ENCODE measurements at regions not wholly inside any gene's neighbourhood (a gene's known extent, or its start where the extent isn't known, plus 50 kb on each side); places are given as distances from the start of the nearest gene placed in this dataset.

DNA sequence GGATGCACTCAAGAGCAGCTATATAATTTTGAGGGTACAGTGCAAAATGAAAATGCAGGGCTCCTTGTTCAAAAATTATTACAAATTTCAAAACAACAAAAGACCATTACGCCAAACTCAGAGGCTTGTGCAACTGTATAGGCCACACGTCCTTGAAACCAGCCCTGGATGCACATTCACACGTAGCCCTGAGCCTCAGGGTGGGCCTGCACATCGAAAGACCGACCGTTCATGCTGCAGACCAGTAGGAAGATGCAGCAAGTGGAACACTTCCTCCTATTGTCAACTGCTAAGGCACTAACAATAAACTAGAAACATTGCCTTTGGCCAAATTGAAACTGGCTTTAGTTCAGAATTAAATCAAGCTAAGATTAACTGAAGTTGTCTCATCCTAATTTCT lies 174.7 kb downstream of the SHOX2 start:
- DNase-seq (ENCODE audit: low spot score): no peak
- no peaks in the 10 kb centered on the region for H3K36me3 ChIP-seq
- TF ChIP-seq, protein P1, sequence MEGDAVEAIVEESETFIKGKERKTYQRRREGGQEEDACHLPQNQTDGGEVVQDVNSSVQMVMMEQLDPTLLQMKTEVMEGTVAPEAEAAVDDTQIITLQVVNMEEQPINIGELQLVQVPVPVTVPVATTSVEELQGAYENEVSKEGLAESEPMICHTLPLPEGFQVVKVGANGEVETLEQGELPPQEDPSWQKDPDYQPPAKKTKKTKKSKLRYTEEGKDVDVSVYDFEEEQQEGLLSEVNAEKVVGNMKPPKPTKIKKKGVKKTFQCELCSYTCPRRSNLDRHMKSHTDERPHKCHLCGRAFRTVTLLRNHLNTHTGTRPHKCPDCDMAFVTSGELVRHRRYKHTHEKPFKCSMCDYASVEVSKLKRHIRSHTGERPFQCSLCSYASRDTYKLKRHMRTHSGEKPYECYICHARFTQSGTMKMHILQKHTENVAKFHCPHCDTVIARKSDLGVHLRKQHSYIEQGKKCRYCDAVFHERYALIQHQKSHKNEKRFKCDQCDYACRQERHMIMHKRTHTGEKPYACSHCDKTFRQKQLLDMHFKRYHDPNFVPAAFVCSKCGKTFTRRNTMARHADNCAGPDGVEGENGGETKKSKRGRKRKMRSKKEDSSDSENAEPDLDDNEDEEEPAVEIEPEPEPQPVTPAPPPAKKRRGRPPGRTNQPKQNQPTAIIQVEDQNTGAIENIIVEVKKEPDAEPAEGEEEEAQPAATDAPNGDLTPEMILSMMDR (IDR thresholded peaks at IDR 0.05): no peak

DNA sequence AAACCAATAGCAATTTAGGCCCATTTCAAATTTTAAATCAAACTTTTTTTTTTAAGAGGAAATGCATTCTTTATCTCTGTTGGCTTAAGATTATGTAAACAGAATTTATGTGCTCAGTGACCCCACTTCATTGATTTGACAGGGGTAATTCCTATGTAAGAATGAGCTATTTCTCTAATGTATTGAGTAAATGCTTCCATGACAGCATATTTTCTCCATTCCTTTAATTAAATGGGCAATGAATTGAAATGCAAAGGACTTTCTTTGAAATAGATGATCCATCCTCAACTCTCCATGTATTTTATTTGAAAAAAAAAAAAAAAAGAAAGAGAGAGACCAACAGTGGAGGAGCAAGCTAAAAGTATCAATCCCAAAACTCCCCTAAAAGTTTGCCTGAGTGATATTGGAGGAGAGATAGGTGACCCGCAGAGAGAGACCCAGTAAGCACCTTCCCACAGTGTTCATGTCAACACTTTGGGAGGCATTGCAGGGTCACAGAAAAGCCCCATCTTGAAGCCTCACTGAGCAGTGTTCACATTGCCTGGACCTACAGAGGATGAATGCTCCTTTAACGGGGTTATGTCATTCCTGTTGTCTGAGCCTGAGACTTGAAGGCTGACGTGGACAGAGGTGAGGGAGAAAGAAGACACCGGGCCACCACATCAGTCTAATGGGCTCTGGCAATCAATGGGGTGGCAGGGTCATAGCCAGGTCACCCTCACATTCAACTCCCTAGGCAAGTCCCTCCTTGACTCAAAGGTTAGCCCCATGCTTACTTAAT lies 176.0 kb downstream of the SHOX2 start:
- no peak overlapping the region for H3K4me3 ChIP-seq
- no peak for DNase-seq (ENCODE audit: low spot score)
- H3K27me3 ChIP-seq: no peaks in the 10 kb centered on the region
- no peaks in the 10 kb centered on the region for H3K36me3 ChIP-seq
- no peaks in the 10 kb centered on the region for H3K9me3 ChIP-seq
- TF ChIP-seq, protein P1 (IDR thresholded peaks at IDR 0.05): no peak
- H3K27ac ChIP-seq: no peak overlapping the region
- H3K4me1 ChIP-seq: no peaks in the 10 kb centered on the region

More for the DNA sequence above, 174.7 kb downstream of the SHOX2 start:
- no peak overlapping the region for H3K27ac ChIP-seq
- H3K4me1 ChIP-seq: no peaks in the 10 kb centered on the region
- no peaks in the 10 kb centered on the region for H3K9me3 ChIP-seq
- no peak overlapping the region for H3K4me3 ChIP-seq
- no peaks in the 10 kb centered on the region for H3K27me3 ChIP-seq

DNA sequence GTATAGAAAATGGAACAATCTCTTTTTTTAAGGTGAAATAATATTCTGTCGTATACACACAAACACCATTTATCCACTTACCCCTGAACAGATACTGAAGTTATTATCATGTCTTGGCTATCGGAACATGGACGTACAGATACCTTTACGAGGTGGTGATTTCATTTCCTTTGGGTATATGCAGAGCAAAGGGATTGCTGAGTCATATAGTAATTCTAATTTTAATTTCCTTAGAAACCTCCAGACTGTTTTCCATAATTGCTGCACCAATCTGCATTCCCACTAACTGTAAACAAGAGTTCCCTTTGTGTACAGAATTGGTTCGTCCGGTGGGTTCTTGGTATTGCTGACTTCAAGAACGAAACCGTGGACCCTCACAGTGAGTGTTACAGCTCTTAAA lies 179.4 kb downstream of the SHOX2 start:
- Histone ChIP-seq H3K36me3 (no peaks in the 10 kb centered on the region), H3K27ac (no peak overlapping the region), H3K4me1 (no peaks in the 10 kb centered on the region), H3K27me3 (no peaks in the 10 kb centered on the region), H3K4me3 (no peak overlapping the region), H3K9me3 (no peaks in the 10 kb centered on the region)
- DNase-seq (ENCODE audit: low spot score): no peak
- TF ChIP-seq, protein P1 (IDR thresholded peaks at IDR 0.05): no peak

DNA sequence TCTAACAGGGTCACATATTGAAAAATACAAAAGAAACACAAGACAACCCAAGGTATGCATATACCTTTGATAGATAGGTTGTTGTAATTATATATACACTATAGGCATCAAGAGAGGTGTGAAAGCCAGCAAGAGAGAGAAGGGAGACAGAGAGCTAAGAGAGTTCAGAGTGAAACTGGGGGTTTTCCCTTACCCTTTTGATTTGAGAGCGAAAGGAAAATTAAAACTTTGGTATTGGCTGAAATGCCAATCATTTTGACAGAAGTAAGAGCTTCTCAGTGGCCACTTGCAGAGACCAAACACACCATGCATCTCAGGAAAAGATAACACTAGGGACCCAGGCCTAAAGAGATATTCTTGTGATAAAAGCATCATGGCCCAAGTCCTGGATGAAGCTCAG lies 183.6 kb downstream of the SHOX2 start:
- no peak for DNase-seq (ENCODE audit: low spot score)
- Histone ChIP-seq H3K9me3 (no peaks in the 10 kb centered on the region), H3K27ac (no peak overlapping the region), H3K4me1 (no peaks in the 10 kb centered on the region), H3K36me3 (no peaks in the 10 kb centered on the region), H3K4me3 (no peak overlapping the region), H3K27me3 (no peaks in the 10 kb centered on the region)
- TF ChIP-seq, protein P1 (IDR thresholded peaks at IDR 0.05): no peak

DNA sequence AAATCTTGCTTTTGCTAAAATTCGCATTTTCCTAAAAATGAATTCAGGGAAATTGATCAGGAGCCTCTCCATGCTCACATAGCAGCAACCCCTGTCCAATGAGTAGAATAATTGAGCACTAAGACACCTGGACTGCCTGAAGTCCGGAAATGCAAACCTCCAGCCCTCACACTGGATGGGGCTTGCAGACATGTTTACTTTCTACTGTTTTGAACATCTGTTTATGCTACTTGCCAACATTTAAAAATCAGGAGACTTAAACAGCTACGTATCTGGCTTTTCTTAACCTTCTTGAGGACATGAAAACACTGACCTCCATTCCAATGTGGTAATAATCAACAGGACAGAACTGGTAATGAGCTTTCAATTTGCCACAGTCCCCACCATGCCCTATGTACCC lies 184.4 kb downstream of the SHOX2 start:
- TF ChIP-seq, protein P1 (IDR thresholded peaks at IDR 0.05): no peak
- DNase-seq (ENCODE audit: low spot score): no peak
- Histone ChIP-seq H3K27me3 (no peaks in the 10 kb centered on the region), H3K4me3 (no peak overlapping the region), H3K27ac (no peak overlapping the region), H3K36me3 (no peaks in the 10 kb centered on the region), H3K9me3 (no peaks in the 10 kb centered on the region), H3K4me1 (no peaks in the 10 kb centered on the region)

Measured in right atrium auricular region (tissue), 2 donors.